Activated naive CD8-positive, alpha-beta T cell treated with anti-CD3 and anti-CD28 coated beads for 36 hours (primary cell): ENCODE measurements at regions not wholly inside any gene's neighbourhood (a gene's known extent, or its start where the extent isn't known, plus 50 kb on each side); places are given as distances from the start of the nearest gene placed in this dataset.

ENCODE experiments used
- DNase-seq: peaks from one replicate; pipeline ENCODE4 v3.0.0; 2021
- H3K27ac Mint-ChIP-seq: one replicate; pipeline ENCODE4 v1.8.0; 2022; ENCODE audit warnings: mild to moderate bottlenecking, moderate library complexity, mixed read lengths
- H3K27me3 Mint-ChIP-seq: one replicate; pipeline ENCODE4 v1.8.0; 2022; ENCODE audit warnings: mild to moderate bottlenecking, mixed read lengths
- H3K36me3 Mint-ChIP-seq: one replicate; pipeline ENCODE4 v1.8.0; 2021; ENCODE audit warnings: mild to moderate bottlenecking, mixed read lengths
- H3K4me1 Mint-ChIP-seq: one replicate; pipeline ENCODE4 v1.8.0; 2021; ENCODE audit warnings: mixed read lengths
- H3K4me3 Mint-ChIP-seq: one replicate; pipeline ENCODE4 v1.8.0; 2022; ENCODE audit warnings: mild to moderate bottlenecking, moderate library complexity, mixed read lengths
- H3K9me3 Mint-ChIP-seq: one replicate; pipeline ENCODE4 v1.8.0; 2022; ENCODE audit warnings: mixed read lengths

DNA sequence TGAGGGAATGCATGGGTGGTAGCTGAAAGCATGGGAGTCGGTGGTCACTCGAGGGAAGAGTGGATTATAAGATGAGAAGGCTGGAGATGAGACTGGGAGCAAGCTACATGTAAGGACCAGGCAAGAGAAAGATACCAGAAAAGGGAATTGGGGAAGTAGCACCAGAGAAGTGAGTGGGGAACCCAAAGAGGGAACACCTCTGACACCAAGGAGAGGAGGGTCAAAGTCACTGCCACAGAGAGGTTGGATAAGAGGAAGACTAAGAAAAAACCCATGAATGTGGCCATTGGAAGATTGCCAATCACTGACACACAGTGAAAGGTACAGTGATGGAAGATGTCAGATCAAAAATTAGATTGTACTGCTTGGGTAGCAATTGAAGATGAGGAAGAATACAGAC is 473.9 kb downstream of the BCL11A start:
- no peak for DNase-seq
- Mint-ChIP-seq H3K36me3 (no peaks in the 10 kb centered on the region), H3K9me3 (peaks cover 3% of the 10 kb centered on the region)

DNA sequence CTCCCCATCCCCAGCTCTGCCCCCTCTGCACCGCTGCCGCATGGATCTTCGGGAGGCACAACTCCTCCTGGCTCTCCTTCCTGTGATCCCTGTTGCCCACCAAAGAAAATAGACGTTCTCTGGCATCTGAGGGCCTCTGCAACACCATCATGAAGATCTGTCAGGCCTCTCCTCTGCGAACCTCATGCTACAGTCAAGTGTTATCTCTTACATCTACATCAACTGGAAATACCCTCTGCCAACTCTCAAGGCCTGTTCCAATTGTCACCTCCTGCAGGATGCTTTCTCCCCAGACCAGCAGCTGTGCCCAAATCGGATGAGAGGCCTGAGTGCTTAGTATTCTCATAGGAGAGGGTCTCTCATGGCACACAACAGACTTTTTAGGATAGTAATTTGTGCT is 478.4 kb downstream of the BCL11A start:
- Mint-ChIP-seq H3K36me3 (no peaks in the 10 kb centered on the region), H3K27ac (no peak overlapping the region), H3K4me1 (no peaks in the 10 kb centered on the region), H3K27me3 (no peaks in the 10 kb centered on the region), H3K9me3 (no peaks in the 10 kb centered on the region), H3K4me3 (no peak overlapping the region)
- no peak for DNase-seq

More for the DNA sequence above, 473.9 kb downstream of the BCL11A start:
- no peaks in the 10 kb centered on the region for H3K4me1 Mint-ChIP-seq
- H3K4me3 Mint-ChIP-seq, result no peak overlapping the region
- H3K27me3 Mint-ChIP-seq, result no peaks in the 10 kb centered on the region
- H3K27ac Mint-ChIP-seq, result no peak overlapping the region

DNA sequence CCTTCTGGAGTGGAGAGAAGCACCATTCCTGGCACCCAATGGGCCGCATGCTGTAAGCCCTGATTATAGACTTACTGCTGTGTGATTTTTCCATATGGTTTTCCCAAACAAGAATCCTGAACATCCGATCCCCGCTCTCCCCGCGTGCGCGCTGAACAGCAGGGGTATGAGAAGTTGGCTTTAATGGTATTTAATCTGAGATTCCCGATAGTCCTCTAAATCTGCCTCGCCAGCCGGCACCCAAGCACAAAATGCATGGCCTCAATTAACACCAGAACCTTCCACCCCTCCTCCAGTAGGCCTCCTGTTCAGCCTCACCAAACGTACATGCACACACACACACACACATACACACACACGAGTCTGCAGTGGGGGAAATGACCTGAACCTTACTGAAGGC is 480.3 kb downstream of the BCL11A start:
- H3K27ac Mint-ChIP-seq, result no peak overlapping the region
- no peak for DNase-seq
- no peaks in the 10 kb centered on the region for H3K27me3 Mint-ChIP-seq
- H3K9me3 Mint-ChIP-seq, result no peaks in the 10 kb centered on the region
- no peaks in the 10 kb centered on the region for H3K36me3 Mint-ChIP-seq
- H3K4me3 Mint-ChIP-seq, result no peak overlapping the region
- H3K4me1 Mint-ChIP-seq, result no peaks in the 10 kb centered on the region

DNA sequence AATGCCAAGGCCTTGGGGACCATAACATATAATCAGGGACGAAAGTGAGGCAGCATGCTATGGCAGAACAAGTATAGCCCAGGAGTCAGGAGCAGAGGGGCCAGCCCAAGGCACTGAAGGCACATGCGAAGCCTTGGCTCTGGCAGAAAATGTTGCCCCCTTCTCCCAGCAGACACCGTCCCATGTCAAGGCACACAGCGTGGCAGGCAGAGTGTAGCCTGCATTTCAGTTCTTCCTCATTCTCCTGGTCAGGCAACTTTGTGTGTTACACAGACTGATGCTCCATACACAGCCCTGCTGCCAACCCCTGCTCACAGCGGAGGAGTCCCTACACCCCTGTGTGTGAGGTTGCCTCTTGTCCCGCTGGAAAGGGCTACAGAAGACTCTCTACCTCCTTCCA is 480.8 kb downstream of the BCL11A start:
- DNase-seq, result no peak
- H3K4me1 Mint-ChIP-seq, result no peaks in the 10 kb centered on the region
- no peaks in the 10 kb centered on the region for H3K9me3 Mint-ChIP-seq
- no peak overlapping the region for H3K4me3 Mint-ChIP-seq
- no peaks in the 10 kb centered on the region for H3K36me3 Mint-ChIP-seq
- no peaks in the 10 kb centered on the region for H3K27me3 Mint-ChIP-seq
- H3K27ac Mint-ChIP-seq, result no peak overlapping the region

DNA sequence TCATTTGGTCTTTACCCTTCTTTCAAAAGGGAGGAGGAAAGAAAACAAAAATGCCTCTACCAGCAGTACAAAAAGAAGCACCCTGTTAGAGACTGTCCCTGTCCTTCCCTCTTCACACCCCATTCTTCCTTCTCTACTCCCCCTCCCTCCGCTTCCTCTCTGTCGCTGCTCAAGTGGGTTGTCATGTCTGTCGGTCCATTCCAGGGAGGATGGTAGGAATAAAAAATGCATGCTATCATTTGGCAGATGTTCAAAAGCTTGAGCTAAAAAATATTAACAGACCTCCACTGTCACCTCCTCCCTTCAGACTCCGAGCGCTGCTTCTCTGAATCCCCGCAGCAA is 482.0 kb downstream of the BCL11A start:
- no peaks in the 10 kb centered on the region for H3K36me3 Mint-ChIP-seq
- no peak for DNase-seq
- no peaks in the 10 kb centered on the region for H3K27me3 Mint-ChIP-seq
- no peak overlapping the region for H3K27ac Mint-ChIP-seq
- no peaks in the 10 kb centered on the region for H3K4me1 Mint-ChIP-seq
- no peak overlapping the region for H3K4me3 Mint-ChIP-seq
- no peaks in the 10 kb centered on the region for H3K9me3 Mint-ChIP-seq

DNA sequence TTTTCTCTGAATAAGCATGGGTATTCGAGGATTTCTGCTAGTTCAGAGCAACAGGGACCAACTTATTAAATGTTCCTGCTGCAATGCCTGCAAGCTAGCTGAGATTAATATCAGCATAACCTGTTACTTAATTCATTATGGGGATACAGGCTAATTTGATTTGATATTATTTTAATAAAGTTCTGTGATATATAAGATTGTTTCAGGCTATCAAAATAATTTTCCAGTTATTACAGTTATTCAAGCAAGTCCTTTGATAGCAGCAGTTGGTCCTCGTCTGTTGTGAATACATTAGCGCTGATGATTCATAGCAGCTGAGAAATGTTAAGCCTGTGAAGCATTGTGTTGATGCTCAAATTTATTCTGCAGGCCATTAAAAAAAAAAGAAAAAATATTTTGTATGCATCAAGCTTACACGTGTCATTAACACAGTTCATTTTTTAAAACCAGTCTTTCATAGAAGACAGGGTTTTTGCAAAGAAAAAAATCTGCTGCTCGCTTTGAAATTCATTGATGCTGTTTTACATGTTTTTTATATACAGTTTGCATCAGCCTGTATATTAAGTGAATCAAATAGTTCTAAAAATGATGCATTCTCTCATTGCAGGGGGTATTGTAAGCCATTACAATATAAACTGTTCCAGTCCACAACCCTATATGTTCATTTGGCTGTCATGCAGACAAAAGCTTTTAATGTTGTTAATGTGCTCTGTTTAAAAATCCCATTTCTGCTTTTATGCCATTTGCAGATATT is 482.5 kb downstream of the BCL11A start:
- Mint-ChIP-seq H3K36me3 (no peaks in the 10 kb centered on the region), H3K4me3 (no peak overlapping the region), H3K9me3 (no peaks in the 10 kb centered on the region), H3K27me3 (no peaks in the 10 kb centered on the region), H3K4me1 (no peaks in the 10 kb centered on the region), H3K27ac (no peak overlapping the region)
- DNase-seq, result no peak

DNA sequence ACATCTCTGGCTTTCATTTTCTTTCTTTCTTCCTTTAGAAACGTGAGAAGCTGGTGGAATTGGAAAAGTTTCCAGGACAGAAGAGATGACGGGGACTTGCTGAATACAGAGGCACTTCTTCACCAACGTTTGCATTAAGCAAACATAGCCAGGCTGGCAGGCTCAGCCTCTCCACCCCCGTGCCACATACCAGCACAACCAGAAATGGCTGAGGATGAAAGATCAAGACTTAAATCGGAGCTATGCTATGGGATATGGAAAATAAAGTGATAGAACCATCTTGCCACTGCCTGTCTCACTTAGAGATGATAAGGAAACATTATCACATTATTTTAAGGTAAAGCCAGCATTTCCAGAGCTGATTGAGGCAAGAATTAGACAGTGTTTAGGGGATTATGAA is 483.3 kb downstream of the BCL11A start:
- Mint-ChIP-seq H3K9me3 (no peaks in the 10 kb centered on the region), H3K27me3 (no peaks in the 10 kb centered on the region), H3K4me1 (no peaks in the 10 kb centered on the region), H3K27ac (no peak overlapping the region), H3K4me3 (no peak overlapping the region), H3K36me3 (no peaks in the 10 kb centered on the region)
- DNase-seq, result no peak

DNA sequence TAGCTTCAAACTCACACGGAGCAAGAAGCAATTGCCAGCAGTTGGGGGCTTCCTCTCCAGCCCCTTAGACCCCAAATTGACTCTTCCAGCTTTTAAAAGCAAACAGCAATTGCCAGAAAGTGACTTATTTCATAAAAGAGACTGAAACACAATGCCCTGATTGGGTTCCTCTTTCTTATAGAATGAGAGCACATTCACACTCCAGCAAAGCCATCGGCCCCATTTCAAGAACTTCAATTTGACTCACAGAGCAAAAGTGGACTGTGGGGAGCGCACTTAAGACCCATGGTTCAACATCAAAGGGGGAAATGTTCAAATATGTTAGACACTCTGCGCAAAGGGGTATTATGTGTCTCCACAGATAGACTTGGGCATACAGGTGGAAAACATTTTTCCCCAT is 484.7 kb downstream of the BCL11A start:
- H3K9me3 Mint-ChIP-seq, result no peaks in the 10 kb centered on the region
- DNase-seq, result no peak
- H3K27me3 Mint-ChIP-seq, result no peaks in the 10 kb centered on the region
- H3K27ac Mint-ChIP-seq, result no peak overlapping the region
- no peaks in the 10 kb centered on the region for H3K4me1 Mint-ChIP-seq
- H3K4me3 Mint-ChIP-seq, result no peak overlapping the region
- no peaks in the 10 kb centered on the region for H3K36me3 Mint-ChIP-seq

DNA sequence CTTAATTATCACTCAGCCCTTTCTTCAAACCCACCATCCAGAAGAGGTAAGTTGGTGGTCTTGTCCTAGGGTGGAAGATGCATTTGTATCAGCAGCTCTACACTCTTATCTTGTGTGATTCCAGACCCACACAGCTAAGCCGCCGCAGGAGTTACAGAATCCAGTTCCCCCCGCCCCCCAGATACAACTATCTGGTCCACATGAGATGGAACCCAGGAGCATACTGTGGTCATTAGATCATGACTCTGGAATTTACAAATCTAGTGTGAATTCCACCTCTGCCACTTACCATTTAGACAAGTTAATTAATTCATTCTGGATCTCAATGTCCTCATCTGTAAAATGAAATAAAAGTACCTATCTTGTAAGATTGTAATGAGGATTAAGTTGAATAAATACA is 486.4 kb downstream of the BCL11A start:
- Mint-ChIP-seq H3K27me3 (no peaks in the 10 kb centered on the region), H3K27ac (no peak overlapping the region), H3K36me3 (no peaks in the 10 kb centered on the region), H3K9me3 (no peaks in the 10 kb centered on the region), H3K4me3 (no peak overlapping the region), H3K4me1 (no peaks in the 10 kb centered on the region)
- no peak for DNase-seq

DNA sequence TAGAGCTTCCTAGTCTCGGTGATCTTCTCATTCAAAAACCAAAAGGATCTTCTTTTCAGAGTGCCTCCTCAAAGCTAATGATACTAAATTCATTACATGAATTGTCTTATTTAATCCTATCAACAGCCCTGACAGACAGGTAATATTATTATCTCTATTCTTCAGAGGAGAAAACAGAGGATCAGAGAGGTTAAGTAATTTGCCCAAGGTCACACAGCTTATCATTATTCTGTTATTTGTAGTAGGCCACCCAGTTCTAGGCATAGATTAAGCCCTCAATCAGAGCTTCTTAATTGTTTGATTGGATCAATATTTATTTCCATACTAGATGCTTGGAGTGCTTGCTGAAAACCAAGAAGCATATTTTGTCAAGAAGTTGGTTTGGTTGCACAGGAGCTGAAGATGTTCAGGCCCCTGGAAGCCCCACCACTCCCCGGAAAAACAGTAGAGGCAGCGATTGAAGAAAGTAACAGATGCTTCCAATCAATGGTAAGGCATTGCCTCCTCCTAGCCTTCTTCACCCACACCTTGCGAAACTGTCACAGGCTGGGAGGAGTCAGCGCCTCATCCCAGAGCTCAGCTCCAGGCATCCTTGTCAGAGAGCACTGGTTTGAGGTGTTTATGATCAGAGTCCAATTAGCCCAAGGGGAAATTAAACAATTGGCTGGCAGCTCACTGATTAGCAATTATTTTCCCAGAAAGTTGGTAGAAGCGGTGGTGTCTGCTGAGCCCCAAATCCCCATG is 487.2 kb downstream of the BCL11A start:
- Mint-ChIP-seq H3K27ac (no peak overlapping the region), H3K4me1 (no peaks in the 10 kb centered on the region), H3K27me3 (no peaks in the 10 kb centered on the region)

DNA sequence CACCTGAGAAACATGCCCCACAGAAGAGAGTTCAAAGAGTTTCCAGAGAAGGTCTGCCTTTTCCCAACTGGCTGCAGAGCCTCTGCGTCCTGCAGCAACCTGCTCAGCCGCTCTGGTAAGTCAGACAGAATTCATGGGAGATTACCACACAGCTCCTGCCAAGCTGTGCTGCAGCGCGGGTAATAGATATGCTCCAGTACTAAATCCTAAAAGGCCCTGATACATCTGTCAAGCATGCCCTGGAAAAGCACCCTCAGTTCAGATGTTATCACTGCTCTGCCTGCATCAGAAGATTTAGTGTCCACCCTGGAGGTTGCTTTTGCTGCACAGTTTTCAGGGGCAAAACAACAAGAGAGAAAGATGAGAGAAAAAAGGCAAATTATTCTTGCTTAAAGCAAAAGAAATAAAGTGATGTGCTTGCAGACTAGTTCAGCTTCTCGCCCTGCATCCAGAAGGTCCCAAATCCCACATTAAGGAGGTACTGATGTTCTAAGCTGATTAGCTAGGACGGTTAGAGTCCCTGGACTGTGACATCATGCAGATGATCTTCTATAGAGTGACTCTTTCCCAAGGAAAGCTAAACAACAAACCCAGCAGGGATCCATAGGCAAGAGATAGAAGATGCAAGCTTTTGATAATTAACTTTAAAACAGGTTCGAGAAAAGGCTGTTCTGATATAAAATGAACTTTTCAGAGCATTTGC is 488.6 kb downstream of the BCL11A start:
- no peak overlapping the region for H3K27ac Mint-ChIP-seq
- H3K36me3 Mint-ChIP-seq, result no peaks in the 10 kb centered on the region
- no peaks in the 10 kb centered on the region for H3K9me3 Mint-ChIP-seq
- DNase-seq, result no peak
- no peaks in the 10 kb centered on the region for H3K27me3 Mint-ChIP-seq
- no peak overlapping the region for H3K4me3 Mint-ChIP-seq
- no peaks in the 10 kb centered on the region for H3K4me1 Mint-ChIP-seq

More for the DNA sequence above, 487.2 kb downstream of the BCL11A start:
- Mint-ChIP-seq H3K9me3 (no peaks in the 10 kb centered on the region), H3K36me3 (no peaks in the 10 kb centered on the region), H3K4me3 (no peak overlapping the region)
- DNase-seq, result no peak

DNA sequence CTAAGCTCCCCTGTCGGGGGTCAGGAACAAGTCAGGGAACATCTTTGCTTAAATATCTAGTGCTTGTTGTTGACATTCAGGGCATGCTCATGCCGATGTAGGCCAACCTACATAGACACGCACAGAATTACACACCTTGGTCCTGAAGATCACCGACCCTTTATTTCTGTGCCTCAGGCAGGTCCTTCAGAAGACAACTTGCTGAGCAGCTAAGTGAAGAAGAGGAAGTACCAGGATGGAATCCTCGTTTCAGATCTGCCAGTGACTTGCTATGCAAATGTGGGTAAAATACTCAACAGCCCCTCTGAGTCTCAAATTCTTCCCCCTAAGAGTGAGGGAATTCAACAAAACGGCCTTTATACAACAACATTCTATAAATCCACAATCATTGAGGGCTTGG is 494.7 kb downstream of the BCL11A start:
- no peaks in the 10 kb centered on the region for H3K27me3 Mint-ChIP-seq
- no peaks in the 10 kb centered on the region for H3K4me1 Mint-ChIP-seq
- no peaks in the 10 kb centered on the region for H3K36me3 Mint-ChIP-seq
- no peak for DNase-seq
- no peaks in the 10 kb centered on the region for H3K9me3 Mint-ChIP-seq
- no peak overlapping the region for H3K4me3 Mint-ChIP-seq
- no peak overlapping the region for H3K27ac Mint-ChIP-seq

DNA sequence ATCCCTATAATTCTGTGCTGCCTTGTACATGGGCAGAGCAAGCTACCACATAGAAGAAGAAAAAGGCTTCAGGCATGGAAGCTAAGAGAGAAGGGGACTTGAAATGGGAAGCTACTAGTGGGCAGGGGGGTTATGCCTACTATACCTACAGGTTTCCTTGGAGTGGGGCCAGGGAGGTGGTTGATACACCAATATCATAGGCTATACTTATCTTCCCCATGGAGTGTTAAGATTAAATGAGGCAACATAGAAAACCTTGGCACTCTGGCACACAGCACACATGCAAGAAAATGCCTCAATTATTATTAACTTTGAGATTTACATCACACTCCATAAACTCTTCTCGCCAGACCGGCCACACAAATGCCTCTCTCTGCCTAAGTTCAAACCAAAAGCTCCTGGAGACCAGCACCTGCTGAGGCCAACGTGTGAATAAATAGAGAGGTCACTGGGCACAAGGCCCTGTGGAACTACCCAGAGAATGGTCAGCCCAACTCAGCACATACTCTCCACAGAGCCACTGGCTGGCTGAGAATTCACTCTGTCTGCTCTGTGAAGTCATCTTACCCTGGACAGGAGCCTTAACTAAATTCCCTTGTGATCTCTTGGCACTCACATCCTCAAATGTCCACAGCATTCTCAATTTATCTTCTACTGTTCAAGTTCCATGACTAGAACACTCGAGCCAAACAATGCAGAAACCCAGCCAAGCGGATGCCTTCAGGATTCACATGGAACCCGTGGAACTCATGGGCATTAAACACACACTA is 498.7 kb downstream of the BCL11A start:
- no peaks in the 10 kb centered on the region for H3K27me3 Mint-ChIP-seq
- no peaks in the 10 kb centered on the region for H3K4me1 Mint-ChIP-seq
- DNase-seq, result no peak
- no peaks in the 10 kb centered on the region for H3K36me3 Mint-ChIP-seq
- no peak overlapping the region for H3K4me3 Mint-ChIP-seq
- H3K9me3 Mint-ChIP-seq, result no peaks in the 10 kb centered on the region
- H3K27ac Mint-ChIP-seq, result no peak overlapping the region

DNA sequence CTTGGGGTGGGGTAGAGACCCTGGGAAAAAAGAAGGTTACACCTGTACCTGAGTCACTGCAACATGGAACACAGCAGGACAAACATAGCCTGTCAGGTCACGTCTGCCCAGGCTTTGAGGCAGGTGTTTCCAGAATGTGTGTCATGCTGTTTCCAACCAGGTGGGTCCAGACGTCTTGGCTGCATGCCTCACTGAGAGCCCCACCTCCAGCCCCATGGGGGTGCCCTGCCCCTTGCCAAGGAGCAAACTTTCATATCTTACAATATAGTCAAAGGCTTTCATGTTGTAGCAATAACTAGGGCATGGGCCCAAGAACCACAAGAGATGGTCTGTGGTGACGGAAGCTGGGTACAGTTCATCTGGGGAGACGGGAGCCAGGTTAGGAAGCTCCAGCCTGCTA is 499.7 kb downstream of the BCL11A start:
- no peak for DNase-seq
- Mint-ChIP-seq H3K27ac (no peak overlapping the region), H3K4me1 (no peaks in the 10 kb centered on the region), H3K4me3 (no peak overlapping the region), H3K9me3 (no peaks in the 10 kb centered on the region), H3K27me3 (no peaks in the 10 kb centered on the region), H3K36me3 (no peaks in the 10 kb centered on the region)

DNA sequence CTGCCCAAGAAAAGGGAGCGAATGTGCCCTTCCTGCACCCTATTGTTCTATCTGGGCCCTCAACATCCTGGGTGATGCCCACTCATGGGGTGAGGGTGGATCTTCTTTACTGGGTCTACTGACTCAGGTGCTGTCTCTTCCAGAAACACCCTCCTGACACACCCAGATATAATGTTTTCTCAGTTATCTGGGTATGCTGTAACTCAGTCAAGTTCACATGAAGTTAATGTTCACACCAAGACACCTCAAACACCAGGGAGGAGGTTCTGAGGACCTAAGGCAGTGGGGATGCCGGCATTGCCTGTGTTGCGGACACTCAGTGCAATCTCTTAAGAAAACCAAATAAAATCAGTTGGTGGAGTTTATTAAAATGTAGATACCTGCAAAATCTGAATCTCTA is 500.9 kb downstream of the BCL11A start:
- no peak overlapping the region for H3K4me3 Mint-ChIP-seq
- H3K27me3 Mint-ChIP-seq, result no peaks in the 10 kb centered on the region
- no peak for DNase-seq
- no peak overlapping the region for H3K27ac Mint-ChIP-seq
- no peaks in the 10 kb centered on the region for H3K9me3 Mint-ChIP-seq
- no peaks in the 10 kb centered on the region for H3K4me1 Mint-ChIP-seq
- no peaks in the 10 kb centered on the region for H3K36me3 Mint-ChIP-seq
